HEK293 (cell line): ENCODE measurements at regions not wholly inside any gene's neighbourhood (a gene's known extent, or its start where the extent isn't known, plus 50 kb on each side); places are given as distances from the start of the nearest gene placed in this dataset.
"Not testable (repeated sequence)": the region's sequence is repeated elsewhere in the genome, so short reads cannot be mapped to it uniquely, and the experiment has no call there.

Experiments
- CTCF ChIA-PET: fragments of 350-600 bp; formaldehyde crosslinking; extraction: SDS; loops from one replicate; lab custom pipeline; 2021; ENCODE audit warnings: antibody characterized with exemption; lab: Yijun Ruan, JAX
- POLR2A ChIA-PET: fragments of 300-600 bp; formaldehyde crosslinking; extraction: SDS; loops from one replicate; lab custom pipeline; 2020; ENCODE audit warnings: antibody characterized with exemption, inconsistent platforms; lab: Yijun Ruan, JAX
- H3K27ac ChIP-seq: fragments of 200-500 bp; sonication (Bioruptor generic); 2 replicates; pipeline ENCODE4 v1.5.1; 2014; ENCODE audit warnings: low read depth, low read length, control low read depth, inconsistent platforms; ENCODE audit errors: extremely low read depth
- H3K36me3 ChIP-seq, 2 experiments: fragments of 200-500 bp in 1 of 2; sonication (Bioruptor generic) in 1 of 2; 1 replicate in 1 of 2; 2 replicates in 1 of 2; pipeline ENCODE4 v1.5.1; 2014 to 2017; ENCODE audit warnings: inconsistent platforms in 2 of 2, low read length in 2 of 2; ENCODE audit not compliant: control insufficient read depth in 2 of 2, insufficient read depth in 1 of 2
- H3K4me1 ChIP-seq: fragments of 200-500 bp; sonication (Bioruptor generic); 2 replicates; pipeline ENCODE4 v1.5.1; 2014; ENCODE audit warnings: mild to moderate bottlenecking, low read length, inconsistent platforms; ENCODE audit not compliant: control insufficient read depth, insufficient read depth
- H3K4me3 ChIP-seq: 2 replicates; pipeline ENCODE4 v1.5.1; 2011; ENCODE audit warnings: low read depth, mild to moderate bottlenecking, control low read depth, low read length, moderate library complexity
- H3K9me3 ChIP-seq: fragments of 200-500 bp; sonication (Bioruptor generic); 2 replicates; pipeline ENCODE4 v1.5.1; 2014; ENCODE audit warnings: low read depth, low read length, inconsistent platforms; ENCODE audit not compliant: control insufficient read depth, insufficient read depth
- KLF9 ChIP-seq: fragments of 450-650 bp; formaldehyde crosslinking; IDR thresholded peaks from 2 replicates; pipeline ENCODE4 v1.5.1; 2016; ENCODE audit warnings: missing biosample characterization, missing genetic modification characterization, low read depth
- REPIN1 ChIP-seq: fragments of 450-650 bp; formaldehyde crosslinking; IDR thresholded peaks from 2 replicates; pipeline ENCODE4 v1.5.1; 2017; ENCODE audit warnings: missing biosample characterization, missing genetic modification characterization, low read depth
- SP7 ChIP-seq: fragments of 450-650 bp; formaldehyde crosslinking; IDR thresholded peaks from 2 replicates; pipeline ENCODE4 v1.5.1; 2016; ENCODE audit warnings: missing biosample characterization, missing genetic modification characterization
- YY1 ChIP-seq: fragments of 450-650 bp; formaldehyde crosslinking; IDR thresholded peaks from 2 replicates; pipeline ENCODE4 v1.5.1; 2018; ENCODE audit warnings: missing biosample characterization, missing genetic modification characterization
- ZNF140 ChIP-seq: fragments of 450-650 bp; formaldehyde crosslinking; IDR thresholded peaks from 2 replicates; pipeline ENCODE4 v1.5.1; 2016; ENCODE audit warnings: missing biosample characterization, missing genetic modification characterization
- ZNF16 ChIP-seq: fragments of 450-650 bp; formaldehyde crosslinking; IDR thresholded peaks from 2 replicates; pipeline ENCODE4 v1.5.1; 2016; ENCODE audit warnings: low read depth, missing biosample characterization, missing genetic modification characterization
- ZNF19 ChIP-seq: fragments of 450-650 bp; formaldehyde crosslinking; IDR thresholded peaks from 2 replicates; pipeline ENCODE4; 2016; ENCODE audit warnings: missing biosample characterization, missing genetic modification characterization, low read depth
- ZNF311 ChIP-seq: fragments of 450-650 bp; formaldehyde crosslinking; IDR thresholded peaks from 2 replicates; pipeline ENCODE4 v1.5.1; 2017; ENCODE audit warnings: missing biosample characterization, missing genetic modification characterization, borderline replicate concordance
- ZNF350 ChIP-seq: fragments of 450-650 bp; formaldehyde crosslinking; IDR thresholded peaks from 2 replicates; pipeline ENCODE4 v1.5.0; 2017; ENCODE audit warnings: missing biosample characterization, mild to moderate bottlenecking, missing genetic modification characterization
- ZNF621 ChIP-seq: fragments of 450-650 bp; formaldehyde crosslinking; IDR thresholded peaks from 2 replicates; pipeline ENCODE4 v1.5.1; 2017; ENCODE audit warnings: missing biosample characterization, missing genetic modification characterization
- ZNF677 ChIP-seq: fragments of 450-650 bp; IDR thresholded peaks from 2 replicates; pipeline ENCODE4 v1.5.0; 2018; ENCODE audit warnings: missing biosample characterization, mild to moderate bottlenecking, missing genetic modification characterization, moderate library complexity
- ZNF777 ChIP-seq: fragments of 450-650 bp; formaldehyde crosslinking; IDR thresholded peaks from 2 replicates; pipeline ENCODE4 v1.5.1; 2017; ENCODE audit warnings: missing biosample characterization, missing genetic modification characterization, borderline replicate concordance
- TF ChIP-seq, protein P1 (sequence below): sonication (generic); formaldehyde crosslinking; IDR thresholded peaks from 2 replicates; pipeline ENCODE4 v1.8.1; 2022; ENCODE audit warnings: mild to moderate bottlenecking, moderate library complexity, missing genetic modification reagents
- TF ChIP-seq, protein P2 (sequence below): fragments of 450-650 bp; formaldehyde crosslinking; IDR thresholded peaks from 2 replicates; pipeline ENCODE4 v1.5.1; 2017; ENCODE audit warnings: missing biosample characterization, missing genetic modification characterization
- TF ChIP-seq, protein P3 (sequence below): fragments of 450-650 bp; formaldehyde crosslinking; IDR thresholded peaks from 2 replicates; pipeline ENCODE4 v1.5.1; 2016; ENCODE audit warnings: missing biosample characterization, missing genetic modification characterization
- TF ChIP-seq, protein P4 (sequence below): fragments of 450-650 bp; formaldehyde crosslinking; IDR thresholded peaks from 2 replicates; pipeline ENCODE4 v1.5.1; 2017; ENCODE audit warnings: missing biosample characterization, missing genetic modification characterization
- TF ChIP-seq, protein P5 (sequence below): fragments of 450-650 bp; formaldehyde crosslinking; IDR thresholded peaks from 2 replicates; pipeline ENCODE4 v1.5.1; 2016; ENCODE audit warnings: missing biosample characterization, missing genetic modification characterization
- TF ChIP-seq, protein P6 (sequence below): fragments of 450-650 bp; formaldehyde crosslinking; IDR thresholded peaks from 2 replicates; pipeline ENCODE4; 2016; ENCODE audit warnings: missing biosample characterization, missing genetic modification characterization

DNA sequence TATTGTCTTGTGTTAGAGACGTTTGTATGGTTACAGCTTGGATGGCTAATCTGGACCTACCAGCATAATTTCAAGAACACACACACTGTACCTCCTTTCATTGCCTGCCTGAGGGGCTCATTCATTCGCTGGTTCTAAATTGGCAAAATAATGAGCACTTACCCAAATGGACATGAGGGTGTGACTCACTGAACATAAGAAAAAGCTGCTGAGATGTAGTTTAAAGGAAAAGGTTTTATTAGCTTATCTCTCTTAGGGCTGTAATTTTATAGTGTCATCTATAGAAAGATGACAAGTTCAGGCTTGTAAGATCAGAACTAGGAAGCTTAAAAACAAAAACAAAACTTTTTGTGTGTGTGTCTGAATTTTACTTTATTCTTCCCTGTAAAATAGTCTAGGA is 120.7 kb upstream of the WNT7A start (continued):
- TF ChIP-seq YY1 (tag by site-specific recombination) (no peak), ZNF140 (tag by site-specific recombination) (no peak), KLF9 (tag by site-specific recombination) (no peak), ZNF350 (tag by site-specific recombination) (no peak), ZNF311 (tag by site-specific recombination) (no peak), ZNF621 (tag by site-specific recombination) (no peak), ZNF677 (tag by site-specific recombination) (no peak), ZNF777 (tag by site-specific recombination) (no peak), ZNF19 (tag by site-specific recombination) (no peak), REPIN1 (tag by site-specific recombination) (no peak), SP7 (tag by site-specific recombination) (peak; percentile 91)
- TF ChIP-seq, protein P1, sequence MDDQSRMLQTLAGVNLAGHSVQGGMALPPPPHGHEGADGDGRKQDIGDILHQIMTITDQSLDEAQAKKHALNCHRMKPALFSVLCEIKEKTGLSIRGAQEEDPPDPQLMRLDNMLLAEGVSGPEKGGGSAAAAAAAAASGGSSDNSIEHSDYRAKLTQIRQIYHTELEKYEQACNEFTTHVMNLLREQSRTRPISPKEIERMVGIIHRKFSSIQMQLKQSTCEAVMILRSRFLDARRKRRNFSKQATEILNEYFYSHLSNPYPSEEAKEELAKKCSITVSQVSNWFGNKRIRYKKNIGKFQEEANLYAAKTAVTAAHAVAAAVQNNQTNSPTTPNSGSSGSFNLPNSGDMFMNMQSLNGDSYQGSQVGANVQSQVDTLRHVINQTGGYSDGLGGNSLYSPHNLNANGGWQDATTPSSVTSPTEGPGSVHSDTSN (CRISPR knock-in tag): no peak
- TF ChIP-seq, protein P2, sequence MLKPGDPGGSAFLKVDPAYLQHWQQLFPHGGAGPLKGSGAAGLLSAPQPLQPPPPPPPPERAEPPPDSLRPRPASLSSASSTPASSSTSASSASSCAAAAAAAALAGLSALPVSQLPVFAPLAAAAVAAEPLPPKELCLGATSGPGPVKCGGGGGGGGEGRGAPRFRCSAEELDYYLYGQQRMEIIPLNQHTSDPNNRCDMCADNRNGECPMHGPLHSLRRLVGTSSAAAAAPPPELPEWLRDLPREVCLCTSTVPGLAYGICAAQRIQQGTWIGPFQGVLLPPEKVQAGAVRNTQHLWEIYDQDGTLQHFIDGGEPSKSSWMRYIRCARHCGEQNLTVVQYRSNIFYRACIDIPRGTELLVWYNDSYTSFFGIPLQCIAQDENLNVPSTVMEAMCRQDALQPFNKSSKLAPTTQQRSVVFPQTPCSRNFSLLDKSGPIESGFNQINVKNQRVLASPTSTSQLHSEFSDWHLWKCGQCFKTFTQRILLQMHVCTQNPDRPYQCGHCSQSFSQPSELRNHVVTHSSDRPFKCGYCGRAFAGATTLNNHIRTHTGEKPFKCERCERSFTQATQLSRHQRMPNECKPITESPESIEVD (tag by site-specific recombination): peak; percentile 77
- TF ChIP-seq, protein P3, sequence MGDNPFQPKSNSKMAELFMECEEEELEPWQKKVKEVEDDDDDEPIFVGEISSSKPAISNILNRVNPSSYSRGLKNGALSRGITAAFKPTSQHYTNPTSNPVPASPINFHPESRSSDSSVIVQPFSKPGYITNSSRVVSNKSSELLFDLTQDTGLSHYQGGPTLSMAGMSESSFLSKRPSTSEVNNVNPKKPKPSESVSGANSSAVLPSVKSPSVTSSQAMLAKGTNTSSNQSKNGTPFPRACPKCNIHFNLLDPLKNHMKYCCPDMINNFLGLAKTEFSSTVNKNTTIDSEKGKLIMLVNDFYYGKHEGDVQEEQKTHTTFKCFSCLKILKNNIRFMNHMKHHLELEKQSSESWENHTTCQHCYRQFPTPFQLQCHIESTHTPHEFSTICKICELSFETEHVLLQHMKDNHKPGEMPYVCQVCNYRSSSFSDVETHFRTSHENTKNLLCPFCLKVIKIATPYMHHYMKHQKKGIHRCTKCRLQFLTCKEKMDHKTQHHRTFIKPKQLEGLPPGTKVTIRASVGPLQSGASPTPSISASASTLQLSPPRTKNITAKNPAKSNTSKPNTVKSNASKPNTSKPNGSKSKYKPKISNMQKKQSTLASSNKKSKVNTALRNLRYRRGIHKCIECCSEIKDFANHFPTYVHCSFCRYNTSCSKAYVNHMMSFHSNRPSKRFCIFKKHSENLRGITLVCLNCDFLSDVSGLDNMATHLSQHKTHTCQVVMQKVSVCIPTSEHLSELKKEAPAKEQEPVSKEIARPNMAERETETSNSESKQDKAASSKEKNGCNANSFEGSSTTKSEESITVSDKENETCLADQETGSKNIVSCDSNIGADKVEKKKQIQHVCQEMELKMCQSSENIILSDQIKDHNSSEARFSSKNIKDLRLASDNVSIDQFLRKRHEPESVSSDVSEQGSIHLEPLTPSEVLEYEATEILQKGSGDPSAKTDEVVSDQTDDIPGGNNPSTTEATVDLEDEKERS (tag by site-specific recombination): no peak
- TF ChIP-seq, protein P4, sequence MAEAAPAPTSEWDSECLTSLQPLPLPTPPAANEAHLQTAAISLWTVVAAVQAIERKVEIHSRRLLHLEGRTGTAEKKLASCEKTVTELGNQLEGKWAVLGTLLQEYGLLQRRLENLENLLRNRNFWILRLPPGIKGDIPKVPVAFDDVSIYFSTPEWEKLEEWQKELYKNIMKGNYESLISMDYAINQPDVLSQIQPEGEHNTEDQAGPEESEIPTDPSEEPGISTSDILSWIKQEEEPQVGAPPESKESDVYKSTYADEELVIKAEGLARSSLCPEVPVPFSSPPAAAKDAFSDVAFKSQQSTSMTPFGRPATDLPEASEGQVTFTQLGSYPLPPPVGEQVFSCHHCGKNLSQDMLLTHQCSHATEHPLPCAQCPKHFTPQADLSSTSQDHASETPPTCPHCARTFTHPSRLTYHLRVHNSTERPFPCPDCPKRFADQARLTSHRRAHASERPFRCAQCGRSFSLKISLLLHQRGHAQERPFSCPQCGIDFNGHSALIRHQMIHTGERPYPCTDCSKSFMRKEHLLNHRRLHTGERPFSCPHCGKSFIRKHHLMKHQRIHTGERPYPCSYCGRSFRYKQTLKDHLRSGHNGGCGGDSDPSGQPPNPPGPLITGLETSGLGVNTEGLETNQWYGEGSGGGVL: 0 out of 2 replicates have a peak, but pooled peaks have one; percentile 8

DNA sequence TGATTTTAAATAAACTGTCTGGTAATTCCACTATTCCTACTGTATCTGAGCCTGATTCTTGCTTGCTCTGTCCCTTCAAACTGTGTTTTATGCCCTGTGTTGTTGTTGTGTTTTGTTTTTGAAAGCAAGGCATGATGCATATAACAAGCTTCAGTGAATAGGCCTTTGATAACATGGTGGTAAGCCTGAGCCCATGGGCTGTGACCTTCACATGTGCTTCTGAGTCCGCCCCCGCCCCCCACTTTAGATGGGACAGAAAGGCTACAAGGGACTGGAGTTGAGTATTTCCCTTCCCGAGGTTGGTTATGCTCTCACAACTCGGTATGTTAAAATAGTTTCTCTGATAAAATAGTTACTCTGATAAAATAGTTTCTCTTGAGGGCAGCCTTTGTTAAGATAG is 119.0 kb upstream of the WNT7A start:
- H3K4me1 ChIP-seq: no peaks in the 10 kb centered on the region
- ChIA-PET CTCF (no interaction called here), POLR2A (no interaction called here)
- no peak overlapping the region for H3K4me3 ChIP-seq
- no peak for TF ChIP-seq ZNF16 (tag by site-specific recombination)
- TF ChIP-seq, protein P5, sequence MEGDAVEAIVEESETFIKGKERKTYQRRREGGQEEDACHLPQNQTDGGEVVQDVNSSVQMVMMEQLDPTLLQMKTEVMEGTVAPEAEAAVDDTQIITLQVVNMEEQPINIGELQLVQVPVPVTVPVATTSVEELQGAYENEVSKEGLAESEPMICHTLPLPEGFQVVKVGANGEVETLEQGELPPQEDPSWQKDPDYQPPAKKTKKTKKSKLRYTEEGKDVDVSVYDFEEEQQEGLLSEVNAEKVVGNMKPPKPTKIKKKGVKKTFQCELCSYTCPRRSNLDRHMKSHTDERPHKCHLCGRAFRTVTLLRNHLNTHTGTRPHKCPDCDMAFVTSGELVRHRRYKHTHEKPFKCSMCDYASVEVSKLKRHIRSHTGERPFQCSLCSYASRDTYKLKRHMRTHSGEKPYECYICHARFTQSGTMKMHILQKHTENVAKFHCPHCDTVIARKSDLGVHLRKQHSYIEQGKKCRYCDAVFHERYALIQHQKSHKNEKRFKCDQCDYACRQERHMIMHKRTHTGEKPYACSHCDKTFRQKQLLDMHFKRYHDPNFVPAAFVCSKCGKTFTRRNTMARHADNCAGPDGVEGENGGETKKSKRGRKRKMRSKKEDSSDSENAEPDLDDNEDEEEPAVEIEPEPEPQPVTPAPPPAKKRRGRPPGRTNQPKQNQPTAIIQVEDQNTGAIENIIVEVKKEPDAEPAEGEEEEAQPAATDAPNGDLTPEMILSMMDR (tag by site-specific recombination): no peak
- TF ChIP-seq, protein P6, sequence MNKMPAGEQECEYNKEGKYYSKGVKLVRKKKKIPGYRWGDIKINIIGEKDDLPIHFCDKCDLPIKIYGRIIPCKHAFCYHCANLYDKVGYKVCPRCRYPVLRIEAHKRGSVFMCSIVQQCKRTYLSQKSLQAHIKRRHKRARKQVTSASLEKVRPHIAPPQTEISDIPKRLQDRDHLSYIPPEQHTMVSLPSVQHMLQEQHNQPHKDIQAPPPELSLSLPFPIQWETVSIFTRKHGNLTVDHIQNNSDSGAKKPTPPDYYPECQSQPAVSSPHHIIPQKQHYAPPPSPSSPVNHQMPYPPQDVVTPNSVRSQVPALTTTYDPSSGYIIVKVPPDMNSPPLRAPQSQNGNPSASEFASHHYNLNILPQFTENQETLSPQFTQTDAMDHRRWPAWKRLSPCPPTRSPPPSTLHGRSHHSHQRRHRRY (tag by site-specific recombination): no peak
- H3K36me3 ChIP-seq: no peaks in the 10 kb centered on the region
- H3K9me3 ChIP-seq: no peaks in the 10 kb centered on the region
- no peak overlapping the region for H3K27ac ChIP-seq

DNA sequence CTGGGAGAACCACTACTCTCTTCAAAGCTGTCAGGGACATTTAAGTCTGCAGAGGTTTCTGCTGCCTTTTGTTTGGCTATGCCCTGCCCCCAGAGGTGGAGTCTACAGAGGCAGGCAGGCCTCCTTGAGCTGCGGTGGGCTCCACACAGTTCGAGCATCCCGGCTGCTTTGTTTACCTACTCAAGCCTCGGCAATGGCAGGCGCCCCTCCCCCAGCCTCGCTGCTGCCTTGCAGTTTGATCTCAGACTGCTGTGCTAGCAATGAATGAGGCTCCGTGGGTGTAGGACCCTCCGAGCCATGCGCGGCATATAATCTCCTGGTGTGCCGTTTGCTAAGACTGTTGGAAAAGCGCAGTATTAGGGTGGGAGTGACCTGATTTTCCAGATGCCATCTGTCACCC is 115.3 kb upstream of the WNT7A start:
- H3K36me3 ChIP-seq, CTCF ChIA-PET, H3K4me1 ChIP-seq, H3K4me3 ChIP-seq, H3K27ac ChIP-seq, POLR2A ChIA-PET, H3K9me3 ChIP-seq: not testable (repeated sequence)

DNA sequence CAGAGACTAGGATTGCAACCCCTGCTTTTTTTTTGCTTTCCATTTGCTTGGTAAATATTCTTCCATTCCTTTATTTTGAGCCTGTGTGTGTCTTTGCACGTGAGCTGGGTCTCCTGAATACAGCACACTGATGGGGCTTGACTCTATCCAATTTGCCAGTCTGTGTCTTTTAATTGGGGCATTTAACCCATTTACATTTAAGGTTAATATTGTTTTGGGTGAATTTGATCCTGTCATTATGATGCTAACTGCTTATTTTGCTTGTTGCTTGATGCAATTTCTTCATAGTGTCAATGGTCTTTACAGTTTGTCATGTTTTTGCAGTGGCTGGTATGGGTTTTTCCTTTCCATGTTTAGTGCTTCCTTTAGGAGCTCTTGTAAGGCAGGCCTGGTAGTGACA is 109.1 kb upstream of the WNT7A start:
- H3K36me3 ChIP-seq, H3K27ac ChIP-seq, H3K4me3 ChIP-seq, H3K4me1 ChIP-seq, H3K9me3 ChIP-seq, CTCF ChIA-PET: not testable (repeated sequence)
- POLR2A ChIA-PET: interaction anchor here (0.6 kb wide), 1 partner anchor 133 kb away, joined by 3 read pairs; no protein-coding TSS in a partner anchor
